Thoracic aorta (tissue), 2 donors: ENCODE measurements at regions not wholly inside any gene's neighbourhood (a gene's known extent, or its start where the extent isn't known, plus 50 kb on each side); places are given as distances from the start of the nearest gene placed in this dataset.

ENCODE experiments used
- ATAC-seq: fragments of 150-250 bp; one replicate; pipeline ENCODE4 v1.8.0; 2017; ENCODE audit warnings: low read depth; ENCODE audit not compliant: insufficient number of reproducible peaks, low FRiP score
- DNase-seq: peaks from one replicate; pipeline ENCODE4 v3.0.0-alpha.2; 2020; ENCODE audit warnings: low spot score
- H3K27ac ChIP-seq, 2 donors: fragments of 200-600 bp; sonication (generic); 1 replicate in 1 of 2; 2 replicates in 1 of 2; pipeline ENCODE4 v1.5.1; 2016; ENCODE audit warnings: mild to moderate bottlenecking in 2 of 2, moderate library complexity in 2 of 2
- H3K27me3 ChIP-seq: fragments of 200-600 bp; sonication (generic); replicated peaks from 2 replicates; pipeline ENCODE4 v1.6.0; 2016; ENCODE audit warnings: mild to moderate bottlenecking; ENCODE audit not compliant: insufficient read depth
- H3K36me3 ChIP-seq: fragments of 200-600 bp; sonication (generic); one replicate; pipeline ENCODE4 v1.5.1; 2016
- H3K4me1 ChIP-seq, 2 donors: fragments of 200-600 bp; sonication (generic); 1 replicate in 1 of 2; 2 replicates in 1 of 2; pipeline versions ENCODE4 v1.5.1 to v1.6.0; 2016; ENCODE audit warnings: low read depth in 2 of 2, mild to moderate bottlenecking in 1 of 2; ENCODE audit not compliant: control insufficient read depth in 1 of 2
- H3K4me3 ChIP-seq: fragments of 200-600 bp; sonication (generic); 2 replicates; pipeline ENCODE4 v1.5.1; 2016; ENCODE audit warnings: mild to moderate bottlenecking
- H3K9me3 ChIP-seq: fragments of 200-600 bp; sonication (generic); 2 replicates; pipeline ENCODE4 v1.5.1; 2016
- CTCF ChIP-seq: fragments of 200-600 bp; sonication (generic); IDR thresholded peaks from one replicate; pipeline ENCODE4 v1.5.1; 2019; ENCODE audit warnings: antibody characterized with exemption

GRCh38 chr5:164713682-164714081, 1208.3 kb downstream of the MAT2B start:
- DNase-seq, result no peak

GRCh38 chr5:164721116-164721515, 1215.7 kb downstream of the MAT2B start:
- ATAC-seq (no peak), DNase-seq (no peak)
- no peaks in the 10 kb centered on the region for H3K27me3 ChIP-seq
- H3K4me1 ChIP-seq, result no peaks in the 10 kb centered on the region
- H3K27ac ChIP-seq, result no peak overlapping the region
- no peak overlapping the region for H3K4me3 ChIP-seq
- H3K9me3 ChIP-seq, result no peaks in the 10 kb centered on the region
- no peak for TF ChIP-seq CTCF
- no peaks in the 10 kb centered on the region for H3K36me3 ChIP-seq

More at GRCh38 chr5:164713682-164714081, 1208.3 kb downstream of the MAT2B start:
- TF ChIP-seq CTCF, result no peak
- H3K36me3 ChIP-seq, result no peaks in the 10 kb centered on the region
- no peak for ATAC-seq
- H3K27me3 ChIP-seq, result no peaks in the 10 kb centered on the region
- H3K9me3 ChIP-seq, result no peaks in the 10 kb centered on the region
- no peak overlapping the region for H3K27ac ChIP-seq
- no peak overlapping the region for H3K4me3 ChIP-seq
- no peaks in the 10 kb centered on the region for H3K4me1 ChIP-seq

- Histone ChIP-seq H3K27ac (no peak overlapping the region), H3K4me3 (no peak overlapping the region), H3K4me1 (no peaks in the 10 kb centered on the region), H3K27me3 (no peaks in the 10 kb centered on the region), H3K36me3 (no peaks in the 10 kb centered on the region), H3K9me3 (no peaks in the 10 kb centered on the region)
- no peak for DNase-seq
- no peak for TF ChIP-seq CTCF
- ATAC-seq, result no peak
These were observed 1216.2 kb downstream of the MAT2B start for GRCh38 chr5:164721656-164722055.

GRCh38 chr5:164722702-164723101, 1217.3 kb downstream of the MAT2B start:
- no peak overlapping the region for H3K27ac ChIP-seq
- no peaks in the 10 kb centered on the region for H3K9me3 ChIP-seq
- no peaks in the 10 kb centered on the region for H3K27me3 ChIP-seq
- ATAC-seq, result no peak
- H3K36me3 ChIP-seq, result no peaks in the 10 kb centered on the region
- DNase-seq, result no peak
- H3K4me3 ChIP-seq, result no peak overlapping the region
- no peaks in the 10 kb centered on the region for H3K4me1 ChIP-seq
- TF ChIP-seq CTCF, result no peak

GRCh38 chr5:164727012-164727411, 1221.6 kb downstream of the MAT2B start:
- Histone ChIP-seq H3K9me3 (no peaks in the 10 kb centered on the region), H3K4me1 (no peaks in the 10 kb centered on the region), H3K27ac (no peak overlapping the region), H3K36me3 (no peaks in the 10 kb centered on the region), H3K27me3 (no peaks in the 10 kb centered on the region), H3K4me3 (no peak overlapping the region)
- ATAC-seq, result no peak
- no peak for TF ChIP-seq CTCF
- no peak for DNase-seq
